ENCODE measurements at regions not wholly inside any gene's neighbourhood (a gene's known extent, or its start where the extent isn't known, plus 50 kb on each side); places are given as distances from the start of the nearest gene placed in this dataset.

GRCh38 chr18:65409261-65409660, 341.6 kb upstream of the CDH7 start:
- no peaks in the 10 kb centered on the region for H3K9me2 ChIP-seq (ENCODE audit: insufficient read depth, low read length)
- H3K36me3 ChIP-seq (ENCODE audit: insufficient read depth, low read length) = no peaks in the 10 kb centered on the region
- TF ChIP-seq CTCF (conservative IDR thresholded peaks at IDR 0.05; ENCODE audit: low read length) = no peak
- TF ChIP-seq EZH2phosphoT487 (IDR thresholded peaks at IDR 0.05; ENCODE audit: borderline replicate concordance, low read depth, low read length) = no peak
- no peaks in the 10 kb centered on the region for H3K4me1 ChIP-seq (ENCODE audit: insufficient read depth, low read length, poor library complexity, severe bottlenecking)
- no TSS peak for BruUV-seq (replicated peaks)
- H3K27ac ChIP-seq (ENCODE audit: low read depth, low read length, poor library complexity, severe bottlenecking) = no peak overlapping the region
- no peak overlapping the region for H3K4me3 ChIP-seq (ENCODE audit: low read depth, low read length, poor library complexity, severe bottlenecking)
- H3K9me3 ChIP-seq (ENCODE audit: low read length) = no peaks in the 10 kb centered on the region
- no peak for DNase-seq (ENCODE audit: low spot score)
- no peak overlapping the region for H2AFZ ChIP-seq (ENCODE audit: low read length)
- H4K20me1 ChIP-seq (ENCODE audit: insufficient read depth, low read length) = no peaks in the 10 kb centered on the region
- H3K79me2 ChIP-seq (ENCODE audit: insufficient read depth, low read depth, low read length) = no peaks in the 10 kb centered on the region
- intact Hi-C loops (cut with micrococcal nuclease; ENCODE audit: unreplicated experiment) = no loop called here
- CTCF ChIA-PET (ENCODE audit: unreplicated experiment) = no interaction called here
- H3K4me2 ChIP-seq (ENCODE audit: low read length) = no peak overlapping the region
- POLR2A ChIA-PET = no interaction called here

GRCh38 chr18:65403534-65403933, 347.3 kb upstream of the CDH7 start:
- no peaks in the 10 kb centered on the region for H3K9me3 ChIP-seq (ENCODE audit: low read length)
- H3K4me1 ChIP-seq (ENCODE audit: insufficient read depth, low read length, poor library complexity, severe bottlenecking) = no peaks in the 10 kb centered on the region
- no peak for DNase-seq (ENCODE audit: low spot score)
- intact Hi-C loops (cut with micrococcal nuclease; ENCODE audit: unreplicated experiment) = no loop called here
- no TSS peak for BruUV-seq (replicated peaks)
- H3K36me3 ChIP-seq (ENCODE audit: insufficient read depth, low read length) = no peaks in the 10 kb centered on the region
- no peaks in the 10 kb centered on the region for H4K20me1 ChIP-seq (ENCODE audit: insufficient read depth, low read length)
- H3K4me2 ChIP-seq (ENCODE audit: low read length) = no peak overlapping the region
- TF ChIP-seq CTCF (conservative IDR thresholded peaks at IDR 0.05; ENCODE audit: low read length) (no peak), EZH2phosphoT487 (IDR thresholded peaks at IDR 0.05; ENCODE audit: borderline replicate concordance, low read depth, low read length) (no peak)
- H3K27ac ChIP-seq (ENCODE audit: low read depth, low read length, poor library complexity, severe bottlenecking) = no peak overlapping the region
- no peaks in the 10 kb centered on the region for H3K9me2 ChIP-seq (ENCODE audit: insufficient read depth, low read length)
- POLR2A ChIA-PET = no interaction called here
- H2AFZ ChIP-seq (ENCODE audit: low read length) = no peak overlapping the region
- no peak overlapping the region for H3K4me3 ChIP-seq (ENCODE audit: low read depth, low read length, poor library complexity, severe bottlenecking)
- CTCF ChIA-PET (ENCODE audit: unreplicated experiment) = no interaction called here
- no peaks in the 10 kb centered on the region for H3K79me2 ChIP-seq (ENCODE audit: insufficient read depth, low read depth, low read length)

GRCh38 chr18:65399091-65399490, 351.7 kb upstream of the CDH7 start:
- CTCF ChIA-PET (ENCODE audit: unreplicated experiment) = no interaction called here
- no peak for TF ChIP-seq CTCF (conservative IDR thresholded peaks at IDR 0.05; ENCODE audit: low read length)
- TF ChIP-seq EZH2phosphoT487 (IDR thresholded peaks at IDR 0.05; ENCODE audit: borderline replicate concordance, low read depth, low read length) = no peak

More at GRCh38 chr18:65399091-65399490, 351.7 kb upstream of the CDH7 start:
- H3K4me2 ChIP-seq (ENCODE audit: low read length) = no peak overlapping the region
- H2AFZ ChIP-seq (ENCODE audit: low read length) = no peak overlapping the region
- H4K20me1 ChIP-seq (ENCODE audit: insufficient read depth, low read length) = no peaks in the 10 kb centered on the region
- intact Hi-C loops (cut with micrococcal nuclease; ENCODE audit: unreplicated experiment) = no loop called here
- no peaks in the 10 kb centered on the region for H3K36me3 ChIP-seq (ENCODE audit: insufficient read depth, low read length)
- no peaks in the 10 kb centered on the region for H3K9me2 ChIP-seq (ENCODE audit: insufficient read depth, low read length)
- H3K79me2 ChIP-seq (ENCODE audit: insufficient read depth, low read depth, low read length) = no peaks in the 10 kb centered on the region
- H3K4me3 ChIP-seq (ENCODE audit: low read depth, low read length, poor library complexity, severe bottlenecking) = no peak overlapping the region
- POLR2A ChIA-PET = no interaction called here
- H3K27ac ChIP-seq (ENCODE audit: low read depth, low read length, poor library complexity, severe bottlenecking) = no peak overlapping the region
- no peaks in the 10 kb centered on the region for H3K4me1 ChIP-seq (ENCODE audit: insufficient read depth, low read length, poor library complexity, severe bottlenecking)
- no peaks in the 10 kb centered on the region for H3K9me3 ChIP-seq (ENCODE audit: low read length)
- BruUV-seq (replicated peaks) = no TSS peak
- DNase-seq (ENCODE audit: low spot score) = no peak
